Neural cell (in vitro differentiated cells): ENCODE measurements at regions not wholly inside any gene's neighbourhood (a gene's known extent, or its start where the extent isn't known, plus 50 kb on each side); places are given as distances from the start of the nearest gene placed in this dataset.

Source experiments
- POLR2AphosphoS5 ChIP-seq: IDR thresholded peaks from 2 replicates; pipeline ENCODE4 v1.6.1; 2012
- RAD21 ChIP-seq: fragments of 450-650 bp; conservative IDR thresholded peaks from 2 replicates; pipeline ENCODE4 v1.6.1; 2014; ENCODE audit warnings: antibody characterized with exemption, mild to moderate bottlenecking, moderate library complexity
- TF ChIP-seq, protein P1 (sequence below): fragments of 450-650 bp; IDR thresholded peaks from 2 replicates; pipeline ENCODE4 v1.5.1; 2014; ENCODE audit warnings: antibody characterized with exemption, mild to moderate bottlenecking, moderate library complexity; ENCODE audit not compliant: poor library complexity, severe bottlenecking

DNA sequence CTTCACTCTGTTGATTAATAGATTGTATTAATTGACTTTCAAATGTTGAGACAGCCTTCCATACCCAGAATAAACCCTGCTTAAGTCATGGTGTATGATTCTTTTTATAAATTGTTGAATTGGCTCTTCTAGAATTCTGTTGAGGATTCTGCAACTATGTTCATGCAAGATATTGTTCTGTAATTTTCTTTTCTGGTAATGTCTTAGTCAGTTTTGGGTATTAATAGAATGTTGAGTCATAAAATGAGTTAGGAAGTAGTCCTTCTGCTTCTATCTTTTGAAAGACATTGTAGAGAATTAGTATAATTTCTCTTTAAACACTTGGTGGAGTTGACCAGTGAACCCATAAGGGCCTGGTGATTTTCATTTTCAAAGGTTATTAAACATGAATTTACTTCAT is 958.9 kb downstream of the LRFN5 start:
- TF ChIP-seq, protein P1, sequence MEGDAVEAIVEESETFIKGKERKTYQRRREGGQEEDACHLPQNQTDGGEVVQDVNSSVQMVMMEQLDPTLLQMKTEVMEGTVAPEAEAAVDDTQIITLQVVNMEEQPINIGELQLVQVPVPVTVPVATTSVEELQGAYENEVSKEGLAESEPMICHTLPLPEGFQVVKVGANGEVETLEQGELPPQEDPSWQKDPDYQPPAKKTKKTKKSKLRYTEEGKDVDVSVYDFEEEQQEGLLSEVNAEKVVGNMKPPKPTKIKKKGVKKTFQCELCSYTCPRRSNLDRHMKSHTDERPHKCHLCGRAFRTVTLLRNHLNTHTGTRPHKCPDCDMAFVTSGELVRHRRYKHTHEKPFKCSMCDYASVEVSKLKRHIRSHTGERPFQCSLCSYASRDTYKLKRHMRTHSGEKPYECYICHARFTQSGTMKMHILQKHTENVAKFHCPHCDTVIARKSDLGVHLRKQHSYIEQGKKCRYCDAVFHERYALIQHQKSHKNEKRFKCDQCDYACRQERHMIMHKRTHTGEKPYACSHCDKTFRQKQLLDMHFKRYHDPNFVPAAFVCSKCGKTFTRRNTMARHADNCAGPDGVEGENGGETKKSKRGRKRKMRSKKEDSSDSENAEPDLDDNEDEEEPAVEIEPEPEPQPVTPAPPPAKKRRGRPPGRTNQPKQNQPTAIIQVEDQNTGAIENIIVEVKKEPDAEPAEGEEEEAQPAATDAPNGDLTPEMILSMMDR, result no peak
- TF ChIP-seq POLR2AphosphoS5 (no peak), RAD21 (no peak)
